8988T (cell line): ENCODE measurements at regions not wholly inside any gene's neighbourhood (a gene's known extent, or its start where the extent isn't known, plus 50 kb on each side); places are given as distances from the start of the nearest gene placed in this dataset.
"Not testable (repeated sequence)": the region's sequence is repeated elsewhere in the genome, so short reads cannot be mapped to it uniquely, and the experiment has no call there.

Source experiments
- DNase-seq: peaks from one replicate; pipeline ENCODE4 v3.0.0; 2011

DNA sequence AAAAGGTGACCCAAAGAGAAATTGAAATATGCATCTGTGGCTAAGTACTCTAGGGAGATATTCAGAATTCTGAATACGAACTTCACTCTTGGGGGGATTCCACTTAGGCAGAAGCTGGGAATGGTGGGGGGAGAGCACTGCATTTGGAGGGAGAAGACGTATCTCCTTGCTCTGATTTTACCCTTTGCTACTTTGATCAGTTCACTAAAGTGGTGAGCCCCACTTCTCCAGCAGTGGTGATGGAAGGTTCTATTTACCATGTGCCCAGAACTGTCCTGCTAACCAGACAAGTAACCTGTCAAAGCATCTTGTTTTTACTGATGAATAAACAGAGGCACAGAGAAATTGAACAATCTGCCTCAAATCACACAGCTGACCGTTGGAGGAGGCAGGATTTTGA lies 483.4 kb downstream of the SIPA1L2 start:
- DNase-seq: no peak

DNA sequence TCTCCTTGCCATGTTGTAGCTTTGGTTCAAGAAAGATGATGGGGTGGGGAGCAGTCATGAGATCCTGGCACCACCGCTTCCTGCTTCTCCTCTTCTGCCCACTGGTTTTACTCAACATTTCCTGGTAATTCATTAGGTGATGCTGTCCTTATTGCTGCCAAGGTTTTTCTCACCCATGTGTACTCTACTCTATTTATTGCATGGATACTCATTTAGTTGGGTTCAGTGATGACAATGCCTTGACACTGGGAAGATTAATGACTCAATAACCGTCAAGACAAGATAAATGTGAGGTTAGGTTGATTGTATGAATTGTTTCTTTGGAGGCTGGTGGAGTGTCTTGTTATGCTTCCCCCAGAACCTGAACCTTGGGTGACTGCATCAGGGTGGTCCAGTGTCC lies 484.2 kb downstream of the SIPA1L2 start:
- DNase-seq: no peak

DNA sequence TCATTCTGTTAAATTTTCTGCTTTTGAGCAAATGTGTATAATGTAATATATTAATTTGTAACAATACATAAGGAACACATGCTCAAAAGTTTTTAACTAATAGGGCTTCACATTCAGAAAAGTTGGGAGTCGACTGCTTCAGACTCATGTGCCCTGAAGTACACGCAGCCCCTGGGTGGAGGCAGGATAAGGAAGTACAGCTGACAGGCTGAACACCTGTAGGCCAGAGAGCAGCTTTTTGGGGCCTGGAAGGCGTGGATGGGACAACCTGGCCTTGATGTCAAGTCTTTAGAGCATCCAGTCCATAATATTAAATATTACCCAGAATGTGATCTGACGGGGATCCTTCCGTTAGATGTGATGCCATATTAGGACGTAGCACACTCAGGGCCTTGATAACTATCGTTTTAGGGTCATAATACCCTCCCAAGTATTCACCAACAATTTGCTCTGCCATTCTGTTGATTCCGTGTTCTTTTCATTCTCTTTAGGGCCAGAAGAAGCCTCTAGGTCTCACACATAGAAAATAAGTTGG lies 485.2 kb downstream of the SIPA1L2 start:
- no peak for DNase-seq

DNA sequence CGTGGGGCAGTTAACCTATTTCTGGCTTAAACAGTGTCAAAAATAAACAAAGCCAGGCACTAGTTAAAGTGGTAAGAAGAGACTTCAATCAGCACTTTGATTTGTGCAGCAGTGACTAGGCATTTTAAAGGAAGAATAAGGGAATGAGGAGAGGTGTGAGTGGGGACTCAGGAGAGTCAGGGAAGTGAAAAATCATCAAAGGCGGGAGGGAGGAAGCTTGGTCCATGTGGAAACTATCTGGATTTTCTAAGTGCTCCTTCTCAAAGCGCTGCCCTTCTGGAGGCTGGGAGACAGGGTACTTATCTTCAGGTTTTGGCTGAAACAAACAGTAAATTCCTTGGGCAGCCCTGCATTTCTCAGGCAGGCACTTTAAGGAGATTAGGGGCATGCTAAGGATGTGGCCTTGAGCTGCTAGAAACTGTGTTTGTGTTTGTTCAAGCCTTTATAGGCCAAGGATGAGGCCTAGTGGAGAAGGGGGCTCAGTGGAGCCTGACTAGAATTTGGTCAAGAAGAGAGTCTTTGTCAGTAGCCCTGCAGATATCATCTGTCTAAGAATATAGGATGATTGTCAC lies 486.5 kb downstream of the SIPA1L2 start:
- DNase-seq: no peak

DNA sequence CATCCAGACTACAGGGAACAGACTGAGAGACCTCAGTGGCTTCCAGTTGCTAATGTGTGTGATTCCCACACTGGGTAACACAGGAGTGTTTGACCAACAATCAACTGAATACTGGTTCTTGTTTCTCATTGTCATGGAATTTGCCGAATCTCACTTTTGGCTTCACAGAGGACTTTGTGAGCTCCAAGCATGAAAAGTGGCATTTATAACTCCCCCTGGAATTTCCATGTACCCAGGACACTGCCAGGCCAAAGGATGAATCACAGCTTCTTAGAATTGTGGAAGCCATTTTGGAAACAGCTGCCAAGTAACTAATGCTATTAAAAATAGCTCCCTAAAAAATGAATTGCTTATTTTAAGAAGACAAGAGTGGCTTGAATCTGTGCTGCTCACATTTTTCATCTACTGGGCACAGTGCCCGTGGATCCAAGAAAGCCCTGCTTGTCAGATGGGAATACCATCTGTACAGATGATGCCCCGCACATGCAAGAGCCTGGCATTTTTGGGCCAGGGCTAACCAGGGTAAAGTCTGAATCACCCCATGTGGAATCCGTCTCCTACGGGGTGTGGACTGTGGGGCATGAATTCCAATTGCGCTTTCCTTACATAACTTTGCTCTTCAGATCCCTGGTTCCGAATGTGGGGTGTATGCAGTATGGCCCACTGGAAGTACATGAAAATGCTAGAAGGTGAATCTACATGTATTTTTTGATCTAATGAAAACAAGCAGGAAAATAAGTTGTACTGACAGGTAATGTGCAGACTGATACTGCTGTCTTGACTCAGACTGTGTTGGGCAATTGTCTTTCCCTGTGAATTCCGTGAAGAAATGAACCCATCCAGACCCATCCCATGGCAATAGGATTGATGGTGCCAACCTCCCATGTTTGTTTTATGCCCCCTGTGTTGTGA lies 487.3 kb downstream of the SIPA1L2 start:
- DNase-seq: no peak

DNA sequence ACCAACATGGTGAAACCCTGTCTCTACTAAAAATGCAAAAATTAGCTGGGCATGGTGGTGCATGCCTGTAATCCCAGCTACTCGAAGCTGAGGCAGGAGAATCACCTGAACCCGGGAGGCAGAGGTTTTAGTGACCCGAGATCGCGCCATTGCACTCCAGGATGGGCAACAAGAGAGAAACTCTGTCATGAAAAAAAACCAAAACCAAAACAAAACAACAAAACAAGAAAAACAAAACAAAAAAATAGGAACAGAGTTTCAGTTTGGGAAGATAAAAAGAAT lies 488.8 kb downstream of the SIPA1L2 start:
- DNase-seq: not testable (repeated sequence)

DNA sequence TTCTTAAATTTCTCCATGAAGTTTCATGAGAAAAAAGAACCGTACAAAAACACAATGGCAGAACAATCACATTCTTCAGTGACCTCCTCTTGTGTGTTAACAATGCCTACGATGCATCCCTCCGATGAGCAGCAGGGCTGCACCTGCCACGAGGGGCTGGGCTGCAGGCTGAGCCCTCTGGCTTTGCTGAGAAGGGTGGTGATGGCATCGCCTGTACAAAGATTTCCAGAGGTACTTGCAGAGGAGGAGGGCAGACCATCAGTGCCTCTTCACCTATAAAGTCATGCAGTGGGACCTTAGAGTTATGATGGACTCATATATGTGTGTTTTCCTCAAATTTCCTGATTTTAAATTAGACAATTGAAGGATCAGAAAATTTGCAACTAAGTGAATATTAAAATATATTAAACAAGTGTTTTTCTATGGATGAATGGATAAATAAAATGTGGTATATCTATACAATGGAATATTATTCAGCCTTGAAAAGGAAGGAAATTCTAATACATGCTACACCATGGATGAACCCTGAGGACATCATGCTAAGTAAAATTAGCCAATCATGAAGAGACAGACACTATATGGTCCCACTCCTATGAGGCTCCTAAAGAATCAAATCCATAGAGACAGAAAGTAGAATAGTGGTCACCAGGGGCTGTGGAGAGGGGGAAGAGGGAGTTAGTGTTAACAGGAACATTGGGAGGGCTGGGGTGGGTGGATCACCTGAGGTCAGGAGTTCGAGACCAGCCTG lies 489.3 kb downstream of the SIPA1L2 start:
- no peak for DNase-seq

DNA sequence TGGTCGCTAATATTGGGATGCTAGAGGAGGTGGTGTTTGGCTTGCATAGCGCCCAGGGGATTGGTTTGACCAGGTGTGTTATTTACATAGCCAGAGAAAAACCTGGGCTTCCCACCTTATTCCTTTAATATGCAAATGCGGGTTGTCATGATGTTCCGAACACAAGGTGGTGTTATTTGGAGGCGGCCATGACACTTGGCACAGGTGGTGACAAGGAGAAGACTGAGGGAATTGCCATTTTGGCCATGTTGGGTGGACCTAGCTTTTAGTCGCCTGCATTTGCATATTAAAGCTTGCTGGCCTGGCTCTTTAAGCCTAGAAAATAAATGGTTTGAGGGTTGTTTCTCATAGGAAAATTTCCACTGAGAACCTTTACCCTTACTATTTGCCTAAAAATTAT lies 490.5 kb downstream of the SIPA1L2 start:
- DNase-seq: no peak

DNA sequence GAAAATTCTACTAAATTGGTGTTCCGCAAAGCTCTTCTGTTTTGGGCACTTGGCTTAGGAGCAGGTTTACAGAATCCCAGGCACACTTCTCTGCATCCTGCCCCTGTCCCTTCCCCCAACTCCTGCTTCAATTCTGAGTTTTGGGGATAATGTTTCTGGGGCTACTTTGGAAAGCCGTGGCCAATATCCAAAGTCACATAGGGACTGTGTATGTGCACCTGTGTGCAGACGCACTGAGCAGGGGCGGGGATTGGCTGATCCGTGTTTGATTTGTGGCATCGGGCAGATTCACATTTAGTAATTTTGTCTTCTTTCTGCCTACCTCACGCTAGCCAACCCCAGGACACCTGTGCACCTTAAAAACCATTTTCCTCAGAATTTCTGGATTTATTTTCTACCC lies 491.9 kb downstream of the SIPA1L2 start:
- DNase-seq: no peak

DNA sequence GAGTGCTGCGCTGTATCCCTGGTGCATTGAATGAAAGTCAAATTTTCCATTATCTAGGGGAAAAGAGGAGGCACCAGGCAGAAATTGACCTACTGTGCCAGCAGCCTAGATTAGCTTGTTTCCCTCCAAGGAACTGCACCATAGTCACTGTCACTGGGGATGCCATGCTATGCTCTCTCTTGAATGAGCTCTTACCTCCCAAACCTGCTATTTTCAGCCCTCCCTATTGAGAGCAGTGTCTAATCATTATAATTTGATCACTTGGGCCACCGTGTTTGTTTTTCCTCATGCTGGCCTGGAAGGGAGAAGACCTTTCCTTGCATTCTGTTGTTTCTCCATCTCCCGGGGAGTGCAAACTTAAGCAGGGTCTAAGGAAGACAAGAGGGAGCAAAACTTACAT lies 492.9 kb downstream of the SIPA1L2 start:
- DNase-seq: no peak

DNA sequence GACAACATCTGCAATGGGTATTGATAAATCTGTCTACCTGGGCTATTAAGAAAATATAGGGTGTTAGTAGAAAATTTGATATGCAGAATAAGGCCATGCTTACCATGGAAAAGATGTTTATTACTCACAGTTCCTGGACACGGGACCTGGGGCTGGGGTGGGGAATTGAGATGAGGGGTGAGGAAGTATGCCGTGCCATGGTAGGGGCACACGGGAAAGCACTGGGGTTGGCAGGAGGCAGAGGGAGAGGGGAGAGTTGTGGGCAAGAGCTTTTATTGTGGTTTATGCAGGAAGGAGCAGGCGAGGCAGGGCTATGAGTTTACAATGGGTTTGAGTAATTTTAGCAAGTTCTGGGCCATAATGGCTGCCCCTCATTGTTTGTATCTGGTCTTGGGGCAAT lies 493.8 kb downstream of the SIPA1L2 start:
- no peak for DNase-seq

DNA sequence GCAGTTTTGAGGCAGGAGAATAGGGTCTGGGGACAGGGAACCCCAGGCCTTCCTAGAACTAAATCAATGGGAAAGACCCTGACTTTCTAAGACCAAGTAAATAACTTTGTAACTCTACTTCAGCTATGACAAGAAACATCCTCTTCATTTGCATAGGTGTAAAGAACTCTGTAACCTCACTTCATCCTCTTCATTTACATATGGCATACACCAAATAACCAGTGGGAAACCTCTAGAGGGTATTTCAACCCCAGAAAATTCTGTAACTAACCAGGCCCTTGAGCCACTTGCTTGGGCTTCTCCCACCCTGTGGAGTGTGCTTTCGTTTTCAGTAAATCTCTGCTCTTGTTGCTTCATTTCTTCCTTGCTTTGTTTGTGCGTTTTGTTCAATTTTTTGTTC lies 495.6 kb downstream of the SIPA1L2 start:
- no peak for DNase-seq

DNA sequence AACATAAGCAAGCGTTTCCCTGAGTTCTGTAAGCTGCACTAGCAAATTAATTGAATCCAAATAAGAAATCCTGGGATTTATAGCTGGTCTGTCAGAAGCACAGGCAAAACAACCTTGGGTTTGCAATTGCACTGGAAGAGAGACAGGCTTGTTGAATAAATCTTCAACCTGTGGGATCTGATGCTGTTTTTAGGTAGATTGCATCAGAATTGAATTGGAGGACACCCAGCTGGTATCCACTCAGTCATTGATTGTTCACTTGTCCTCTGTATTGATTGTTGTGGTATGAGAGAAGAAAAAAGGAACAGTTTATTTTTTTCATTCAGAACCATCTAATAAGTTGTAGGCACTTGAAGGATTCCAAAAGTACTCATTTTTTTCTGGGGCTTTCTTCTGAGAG lies 497.4 kb downstream of the SIPA1L2 start:
- no peak for DNase-seq

DNA sequence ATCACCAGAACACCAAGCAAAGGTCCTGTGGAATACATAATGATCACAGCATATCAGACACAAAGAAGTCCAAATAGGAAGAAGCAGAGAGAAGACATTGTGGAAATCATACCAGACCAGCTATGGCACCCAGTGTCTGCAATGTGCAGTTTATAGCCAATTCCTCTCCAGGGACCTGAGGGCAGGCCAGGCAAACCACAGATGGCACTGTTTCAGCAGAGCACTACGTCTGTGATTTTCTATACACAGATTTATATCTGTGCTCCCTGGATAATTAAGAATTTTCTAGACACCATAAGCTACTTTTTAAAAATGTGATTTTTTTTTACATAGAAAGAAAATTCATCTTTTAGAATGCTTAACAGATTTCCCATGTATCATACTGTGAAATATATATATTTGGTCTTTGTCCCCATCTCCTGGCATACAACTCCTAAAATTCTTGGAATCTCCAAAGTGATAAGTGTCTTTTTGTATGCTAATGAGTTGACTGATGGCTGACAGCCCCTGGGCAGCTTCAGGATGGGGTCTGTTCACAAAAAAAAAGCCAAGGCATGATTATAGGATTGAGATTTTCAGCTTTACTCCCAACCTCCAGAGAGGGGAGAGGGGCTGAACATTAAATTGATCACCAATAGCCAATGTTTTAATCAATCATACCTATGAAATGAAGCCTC lies 498.1 kb downstream of the SIPA1L2 start:
- DNase-seq: no peak

DNA sequence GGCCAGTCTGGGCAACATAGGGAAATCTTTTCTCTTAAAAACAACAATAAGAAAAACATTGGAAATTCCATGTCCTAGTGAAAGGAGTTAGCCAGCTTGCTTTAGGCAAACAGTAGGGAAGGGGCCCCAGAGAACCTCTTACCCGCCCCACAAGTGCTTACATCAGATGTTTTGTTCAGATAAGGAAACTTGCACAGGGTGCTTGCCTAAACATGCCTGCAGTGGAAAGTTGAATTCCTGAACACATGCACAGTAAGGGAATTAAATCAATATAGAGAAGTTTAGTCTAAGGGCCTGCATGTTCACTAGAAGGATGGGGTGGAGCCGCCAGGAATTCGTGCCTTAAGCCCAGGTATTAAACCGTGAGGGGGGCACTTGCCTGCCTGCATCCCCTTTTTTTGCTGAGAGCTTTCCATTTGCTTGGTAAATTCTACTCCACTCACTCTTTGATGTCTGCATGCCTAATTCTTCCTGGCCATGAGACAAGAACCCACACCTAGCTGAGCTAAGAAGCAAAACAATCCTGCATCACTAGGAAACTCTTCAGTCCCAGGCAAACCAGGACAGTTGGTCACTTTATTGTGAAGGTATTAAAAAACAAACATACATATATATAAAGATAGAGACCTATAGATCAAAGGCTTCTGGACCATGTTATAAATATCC lies 499.0 kb downstream of the SIPA1L2 start:
- DNase-seq: no peak

DNA sequence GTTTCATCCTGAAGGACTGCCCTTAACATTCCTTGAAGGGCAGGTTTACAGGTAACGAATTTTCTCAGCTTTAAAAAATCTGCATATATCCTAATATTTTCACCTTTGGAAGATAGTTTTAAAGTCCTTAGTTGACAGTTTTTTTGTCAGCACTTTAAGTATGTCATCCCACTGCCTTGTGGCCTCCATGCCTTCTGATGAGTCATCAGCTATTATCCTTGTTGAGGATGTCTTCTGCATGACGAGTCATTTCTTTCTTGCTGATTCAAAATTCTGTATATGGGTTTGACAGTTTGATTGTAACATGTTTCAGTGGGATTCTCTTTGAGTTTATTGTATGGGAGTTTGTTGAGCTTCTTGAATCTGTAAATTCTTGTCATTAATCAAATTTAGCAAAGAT lies 500.6 kb downstream of the DISC1 start:
- no peak for DNase-seq

DNA sequence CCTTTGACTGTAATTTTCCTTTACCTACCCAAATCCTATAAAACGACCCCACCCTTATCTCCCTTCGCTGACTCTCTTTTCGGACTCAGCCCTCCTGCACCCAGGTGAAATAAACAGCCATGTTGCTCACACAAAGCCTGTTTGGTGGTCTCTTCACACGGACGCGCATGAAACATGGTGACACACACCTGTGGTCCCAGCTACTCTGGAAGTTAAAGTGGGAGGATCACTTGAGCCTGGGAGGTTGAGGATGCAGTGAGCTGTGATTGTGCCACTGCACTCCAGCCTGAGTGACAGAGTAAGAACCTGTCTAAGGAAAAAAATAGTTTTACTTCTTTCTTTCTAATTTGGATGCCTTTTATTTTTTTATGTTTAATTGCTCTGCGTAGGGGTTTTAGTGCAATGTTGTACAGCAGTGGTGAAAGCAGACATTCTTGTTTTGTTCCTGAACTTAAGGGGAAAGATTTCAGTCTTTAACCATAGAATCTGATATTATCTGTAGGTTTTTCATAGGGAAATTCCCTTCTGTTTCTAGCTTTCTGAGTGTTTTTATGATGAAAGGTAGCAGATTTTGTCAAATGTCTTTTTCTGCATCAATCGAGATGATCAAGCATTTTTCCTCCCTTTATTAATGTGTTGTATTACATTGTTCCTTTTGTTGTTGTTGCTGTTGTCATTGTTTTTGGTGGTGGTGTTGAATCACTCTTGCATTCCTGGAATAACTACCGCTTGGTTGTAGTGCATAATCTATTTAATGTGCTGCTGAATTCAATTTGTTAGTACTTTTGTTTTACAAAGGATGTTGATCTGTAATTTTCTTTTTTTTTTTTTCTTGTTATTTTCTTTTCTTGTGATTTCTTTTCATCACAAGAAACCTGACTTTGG lies 497.4 kb downstream of the DISC1 start:
- no peak for DNase-seq

DNA sequence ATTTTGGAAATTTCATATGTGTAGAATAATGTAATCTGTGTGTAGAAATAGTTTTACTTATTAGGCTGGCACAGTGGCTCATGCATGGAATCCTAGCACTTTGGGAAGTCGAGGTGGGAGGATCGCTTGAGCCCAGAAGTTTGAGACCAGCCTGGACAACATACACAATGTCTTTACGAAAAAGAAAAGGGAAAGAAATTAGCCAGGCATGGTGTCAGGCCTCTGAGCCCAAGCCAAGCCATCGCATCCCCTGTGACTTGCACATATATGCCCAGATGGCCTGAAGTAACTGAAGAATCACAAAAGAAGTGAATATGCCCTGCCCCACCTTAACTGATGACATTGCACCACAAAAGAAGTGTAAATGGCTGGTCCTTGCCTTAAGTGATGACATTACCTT lies 491.3 kb downstream of the DISC1 start:
- DNase-seq: not testable (repeated sequence)

DNA sequence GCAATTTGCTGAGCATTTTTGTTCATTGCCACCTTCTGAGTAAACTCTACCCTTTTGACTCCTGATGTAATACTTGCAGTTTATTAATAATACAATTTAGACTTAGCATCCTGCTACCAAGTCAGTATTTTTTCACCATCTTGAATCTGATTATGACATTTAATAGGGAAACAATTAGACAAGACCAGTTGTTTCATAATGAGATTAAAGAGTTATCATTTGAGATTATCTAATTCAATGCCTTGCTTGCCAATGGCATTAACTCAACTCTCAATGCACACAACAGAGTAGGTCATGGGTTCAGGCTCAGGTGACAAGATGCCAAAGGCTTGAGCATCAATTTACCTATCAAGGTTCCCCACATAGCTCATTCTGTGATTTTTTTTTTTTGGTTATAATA lies 488.4 kb downstream of the DISC1 start:
- DNase-seq: no peak

DNA sequence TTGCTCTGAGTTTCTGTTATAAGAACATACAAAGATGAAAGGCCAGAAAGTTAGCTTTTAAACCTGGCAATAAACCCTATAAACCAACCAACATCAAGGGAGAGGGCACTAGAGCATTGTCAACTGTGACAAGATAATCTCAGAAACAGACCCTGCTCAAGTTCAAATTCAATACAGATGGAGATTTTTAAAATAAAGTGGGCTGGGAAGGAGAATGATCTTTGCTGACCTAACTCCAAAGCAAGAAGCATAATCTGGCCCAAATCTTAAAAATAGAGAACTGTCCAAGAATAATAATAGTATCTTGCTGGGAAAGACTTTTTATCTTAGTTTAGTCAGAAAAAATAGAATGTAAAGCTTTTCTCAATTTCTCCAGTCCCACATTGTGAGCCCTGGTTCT lies 485.5 kb downstream of the DISC1 start:
- no peak for DNase-seq

DNA sequence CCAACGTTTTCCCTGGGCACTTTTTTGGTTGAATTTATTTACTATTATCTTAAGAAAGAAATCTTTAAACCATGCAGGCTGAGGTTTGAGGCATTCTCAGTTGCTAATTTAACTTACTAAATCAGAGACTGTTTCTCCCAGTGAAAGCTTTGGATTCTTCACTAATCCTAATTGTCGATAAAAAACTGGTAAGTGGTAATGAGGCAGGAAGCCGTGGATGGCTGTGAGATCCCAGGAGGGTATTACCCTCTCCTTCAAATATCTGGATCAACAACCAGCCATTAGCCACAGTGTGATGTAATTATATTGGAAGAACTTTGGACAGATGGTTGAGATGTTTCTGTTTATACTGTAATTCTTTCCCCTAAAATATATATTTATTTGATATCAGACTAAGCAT lies 485.0 kb downstream of the DISC1 start:
- DNase-seq: no peak
